GM23338 (cell line): ENCODE measurements at regions not wholly inside any gene's neighbourhood (a gene's known extent, or its start where the extent isn't known, plus 50 kb on each side); places are given as distances from the start of the nearest gene placed in this dataset.

Source experiments
- ATAC-seq: fragments of 200-7000 bp; cut with Tn5 transposase; 3 replicates; pipeline ENCODE4 v1.9.1; 2020
- DNase-seq: peaks from one replicate; pipeline ENCODE4 v3.0.0-alpha.2; 2015; ENCODE audit warnings: low spot score
- H2AFZ ChIP-seq: fragments of 200-600 bp; sonication (generic); 2 replicates; pipeline ENCODE4 v1.8.0; 2016; ENCODE audit warnings: antibody characterized with exemption, mild to moderate bottlenecking, moderate library complexity
- H3F3A ChIP-seq: fragments of 200-600 bp; sonication (generic); replicated peaks from 2 replicates; pipeline ENCODE4 v1.8.0; 2017; ENCODE audit warnings: antibody characterized with exemption, mixed run types, low read depth
- H3K27ac ChIP-seq: fragments of 200-600 bp; sonication (generic); 2 replicates; pipeline ENCODE4 v1.6.1; 2016; ENCODE audit warnings: low read depth
- H3K27me3 ChIP-seq: fragments of 200-600 bp; sonication (generic); 2 replicates; pipeline ENCODE4 v1.8.0; 2016; ENCODE audit warnings: mild to moderate bottlenecking, mixed run types, moderate library complexity; ENCODE audit not compliant: insufficient read depth
- H3K36me3 ChIP-seq: fragments of 200-600 bp; sonication (generic); 2 replicates; pipeline ENCODE4 v1.8.0; 2016; ENCODE audit warnings: mild to moderate bottlenecking; ENCODE audit not compliant: insufficient read depth
- H3K4me1 ChIP-seq: fragments of 200-600 bp; sonication (generic); 2 replicates; pipeline ENCODE4 v1.8.0; 2016; ENCODE audit warnings: mild to moderate bottlenecking, moderate library complexity; ENCODE audit not compliant: insufficient read depth
- H3K4me2 ChIP-seq: fragments of 200-600 bp; sonication (generic); 2 replicates; pipeline ENCODE4 v1.7.1; 2017; ENCODE audit warnings: mixed run types
- H3K4me3 ChIP-seq: fragments of 200-600 bp; sonication (generic); 2 replicates; pipeline ENCODE4 v1.6.1; 2016; ENCODE audit warnings: mixed run types
- H3K79me2 ChIP-seq: fragments of 200-600 bp; sonication (generic); replicated peaks from 2 replicates; pipeline ENCODE4 v1.8.0; 2017; ENCODE audit warnings: mild to moderate bottlenecking; ENCODE audit not compliant: insufficient read depth
- H3K9me2 ChIP-seq: fragments of 200-600 bp; sonication (generic); 2 replicates; pipeline ENCODE4 v1.8.0; 2017; ENCODE audit not compliant: insufficient read depth
- H4K20me1 ChIP-seq: fragments of 200-600 bp; sonication (generic); replicated peaks from 2 replicates; pipeline ENCODE4 v1.8.0; 2017; ENCODE audit warnings: mild to moderate bottlenecking; ENCODE audit not compliant: insufficient read depth
- H3K27ac Mint-ChIP-seq: 2 replicates; pipeline ENCODE4 v1.8.0; 2020; ENCODE audit warnings: inconsistent platforms, mild to moderate bottlenecking, moderate library complexity, mixed read lengths
- H3K27me3 Mint-ChIP-seq: 3 replicates; pipeline ENCODE4 v1.8.0; 2022; ENCODE audit warnings: low read depth, mild to moderate bottlenecking, moderate library complexity, mixed read lengths, inconsistent platforms; ENCODE audit not compliant: insufficient read depth, poor library complexity
- H3K36me3 Mint-ChIP-seq: 3 replicates; pipeline ENCODE4 v1.8.0; 2021; ENCODE audit warnings: low read depth, mild to moderate bottlenecking, inconsistent platforms, moderate library complexity, mixed read lengths
- H3K4me1 Mint-ChIP-seq: 3 replicates; pipeline ENCODE4 v1.8.0; 2020; ENCODE audit warnings: mild to moderate bottlenecking, inconsistent platforms, mixed read lengths
- H3K4me3 Mint-ChIP-seq: 3 replicates; pipeline ENCODE4 v1.8.0; 2021; ENCODE audit warnings: moderate library complexity, mild to moderate bottlenecking, inconsistent platforms, mixed read lengths
- H3K9me3 Mint-ChIP-seq: 3 replicates; pipeline ENCODE4 v1.8.0; 2020; ENCODE audit warnings: moderate library complexity, mild to moderate bottlenecking, inconsistent platforms, mixed read lengths
- CREB1 ChIP-seq: fragments of 250-450 bp; sonication (Bioruptor Pico); IDR thresholded peaks from 2 replicates; pipeline ENCODE4 v1.5.0; 2020; ENCODE audit warnings: low read depth, mild to moderate bottlenecking, moderate library complexity
- EZH2 ChIP-seq: fragments of 200-600 bp; sonication (generic); IDR thresholded peaks from one replicate; pipeline ENCODE4 v1.8.0; 2017; ENCODE audit warnings: antibody characterized with exemption, mild to moderate bottlenecking, low read depth; ENCODE audit not compliant: unreplicated experiment
- EZH2phosphoT487 ChIP-seq: fragments of 200-600 bp; sonication (generic); IDR thresholded peaks from one replicate; pipeline ENCODE4 v1.8.1; 2018; ENCODE audit warnings: antibody characterized with exemption; ENCODE audit not compliant: unreplicated experiment
- JUNB ChIP-seq: IDR thresholded peaks from one replicate; pipeline ENCODE4 v1.6.1; 2016; ENCODE audit warnings: antibody characterized with exemption; ENCODE audit not compliant: unreplicated experiment
- POLR2AphosphoS5 ChIP-seq: IDR thresholded peaks from 2 replicates; pipeline ENCODE4 v1.6.1; 2016; ENCODE audit warnings: antibody characterized with exemption, low read depth
- STAT1 ChIP-seq: IDR thresholded peaks from one replicate; pipeline ENCODE4 v1.6.1; 2016; ENCODE audit warnings: antibody characterized with exemption; ENCODE audit not compliant: unreplicated experiment
- ZNF114 ChIP-seq: fragments of 250-450 bp; sonication (Bioruptor Pico); IDR thresholded peaks from 2 replicates; pipeline ENCODE4 v1.5.0; 2020; ENCODE audit warnings: mild to moderate bottlenecking, moderate library complexity
- ZNF331 ChIP-seq: fragments of 250-450 bp; sonication (Bioruptor Pico); IDR thresholded peaks from 2 replicates; pipeline ENCODE4 v1.5.0; 2020; ENCODE audit warnings: low read depth, mild to moderate bottlenecking, moderate library complexity
- TF ChIP-seq, protein P1 (sequence below): IDR thresholded peaks from 2 replicates; pipeline ENCODE4 v1.6.1; 2016; ENCODE audit warnings: antibody characterized with exemption
- TF ChIP-seq, protein P2 (sequence below): IDR thresholded peaks from one replicate; pipeline ENCODE4 v1.6.1; 2018; ENCODE audit warnings: antibody characterized with exemption; ENCODE audit not compliant: unreplicated experiment
- TF ChIP-seq, protein P3 (sequence below), 2 experiments: fragments of 200-600 bp in 1 of 2; sonication (generic) in 1 of 2; conservative IDR thresholded peaks; 2 replicates each; pipeline versions ENCODE4 v1.5.1 to v1.6.1; 2016 to 2017; ENCODE audit warnings: antibody characterized with exemption in 2 of 2, low read depth in 2 of 2, mild to moderate bottlenecking in 2 of 2, moderate library complexity in 1 of 2

DNA sequence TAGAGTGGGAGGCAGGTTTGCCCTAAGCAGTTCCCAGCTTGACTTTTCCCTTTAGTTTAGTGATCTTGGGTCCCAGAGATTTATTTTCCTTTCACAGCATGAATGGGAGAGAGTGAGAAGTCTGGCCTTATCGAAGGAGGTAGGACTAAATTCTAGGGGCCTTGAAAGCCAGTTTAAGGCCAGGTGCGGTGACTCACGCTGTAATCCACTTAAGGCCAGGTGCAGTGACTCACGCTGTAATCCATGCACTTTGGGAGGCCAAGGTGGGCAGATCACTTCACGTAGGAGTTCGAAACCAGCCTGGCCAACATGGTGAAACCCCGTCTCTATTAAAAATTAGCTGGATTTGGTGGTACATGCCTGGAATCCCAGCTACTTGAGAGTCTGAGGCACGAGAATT is 392.2 kb downstream of the ACTR3B start:
- Mint-ChIP-seq H3K36me3 (no peaks in the 10 kb centered on the region), H3K4me1 (peaks cover 7% of the 10 kb centered on the region; the same call in 2 of the 3 replicates), H3K4me3 (no peak overlapping the region), H3K27ac (no peak overlapping the region), H3K9me3 (peaks cover 7% of the 10 kb centered on the region), H3K27me3 (peaks cover 6% of the 10 kb centered on the region)
- Histone ChIP-seq H2AFZ (no peak overlapping the region), H3K27me3 (no peaks in the 10 kb centered on the region), H4K20me1 (no peaks in the 10 kb centered on the region), H3K9me2 (peaks cover 10% of the 10 kb centered on the region; the same call in 1 of the 2 replicates), H3K4me1 (no peaks in the 10 kb centered on the region), H3F3A (no peaks in the 10 kb centered on the region), H3K4me2 (no peak overlapping the region), H3K4me3 (no peak overlapping the region), H3K36me3 (no peaks in the 10 kb centered on the region; the same call in 1 of the 2 replicates), H3K79me2 (no peaks in the 10 kb centered on the region), H3K27ac (no peak overlapping the region)
- ATAC-seq (no peak), DNase-seq (no peak)
- TF ChIP-seq, protein P1, sequence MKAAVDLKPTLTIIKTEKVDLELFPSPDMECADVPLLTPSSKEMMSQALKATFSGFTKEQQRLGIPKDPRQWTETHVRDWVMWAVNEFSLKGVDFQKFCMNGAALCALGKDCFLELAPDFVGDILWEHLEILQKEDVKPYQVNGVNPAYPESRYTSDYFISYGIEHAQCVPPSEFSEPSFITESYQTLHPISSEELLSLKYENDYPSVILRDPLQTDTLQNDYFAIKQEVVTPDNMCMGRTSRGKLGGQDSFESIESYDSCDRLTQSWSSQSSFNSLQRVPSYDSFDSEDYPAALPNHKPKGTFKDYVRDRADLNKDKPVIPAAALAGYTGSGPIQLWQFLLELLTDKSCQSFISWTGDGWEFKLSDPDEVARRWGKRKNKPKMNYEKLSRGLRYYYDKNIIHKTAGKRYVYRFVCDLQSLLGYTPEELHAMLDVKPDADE = no peak

DNA sequence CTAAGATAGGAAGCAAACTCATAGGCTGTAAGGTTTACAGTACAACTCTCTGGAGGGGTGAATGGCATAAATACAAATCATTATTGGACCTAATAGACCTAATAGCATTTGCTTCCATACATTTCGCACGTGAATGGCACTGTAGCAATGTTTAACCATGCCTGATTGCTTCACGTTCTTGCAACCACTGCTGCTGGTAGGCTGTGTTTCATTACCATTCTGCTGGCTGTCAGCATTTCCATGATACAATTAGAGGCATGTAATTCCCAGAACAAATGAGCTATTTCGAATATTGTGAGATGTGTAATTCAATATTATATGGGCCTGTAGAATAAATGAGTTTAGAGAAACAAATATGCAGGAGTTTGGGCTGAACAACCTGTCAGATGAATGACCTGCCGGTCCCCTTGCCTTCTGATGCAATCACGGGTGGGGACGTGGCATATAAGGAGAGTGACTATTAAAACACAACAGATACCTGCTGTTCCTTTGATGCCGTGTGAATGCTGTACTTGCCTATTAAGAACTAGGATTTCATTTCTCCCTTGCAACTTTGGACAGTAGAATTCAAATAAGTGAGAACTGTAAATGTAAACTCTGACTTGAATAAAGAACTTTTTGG is 393.4 kb downstream of the ACTR3B start:
- Mint-ChIP-seq H3K4me3 (no peak overlapping the region), H3K4me1 (peaks cover 13% of the 10 kb centered on the region), H3K36me3 (no peaks in the 10 kb centered on the region), H3K27ac (no peak overlapping the region), H3K27me3 (peaks cover 2% of the 10 kb centered on the region), H3K9me3 (peaks cover 2% of the 10 kb centered on the region)
- Histone ChIP-seq H3K79me2 (no peaks in the 10 kb centered on the region), H3K27me3 (no peaks in the 10 kb centered on the region), H3F3A (no peaks in the 10 kb centered on the region), H3K4me2 (no peak overlapping the region), H3K27ac (no peak overlapping the region), H4K20me1 (no peaks in the 10 kb centered on the region), H2AFZ (no peak overlapping the region), H3K9me2 (peaks cover 10% of the 10 kb centered on the region; the same call in 1 of the 2 replicates), H3K4me3 (no peak overlapping the region), H3K36me3 (no peaks in the 10 kb centered on the region; the same call in 1 of the 2 replicates), H3K4me1 (peaks cover 9% of the 10 kb centered on the region)
- ATAC-seq = no peak
- TF ChIP-seq CREB1 (CRISPR knock-in tag) = no peak
- no peak for TF ChIP-seq ZNF331
- no peak for DNase-seq

DNA sequence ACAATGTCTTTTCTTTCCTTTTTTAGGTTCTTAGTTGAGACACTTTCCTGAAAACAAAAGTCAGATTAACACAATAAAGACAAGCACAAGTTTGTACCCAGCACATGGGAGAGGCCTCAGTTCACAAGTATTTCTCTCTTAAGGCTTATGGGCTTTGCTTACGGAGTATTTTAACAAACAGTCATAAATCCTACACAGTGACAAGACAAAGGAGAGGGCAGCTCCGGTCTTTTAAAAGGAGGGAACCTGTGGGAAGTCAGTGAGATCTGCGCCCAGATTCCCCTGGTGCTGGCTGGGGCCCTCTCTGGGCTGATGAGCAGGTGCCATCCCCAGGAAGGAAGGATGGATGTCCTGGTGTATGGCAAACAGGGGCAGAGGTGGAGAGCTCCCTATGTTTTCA is 398.6 kb downstream of the ACTR3B start:
- ATAC-seq (peak; percentile 64), DNase-seq (no peak)
- H3K27me3 Mint-ChIP-seq = peaks cover 2% of the 10 kb centered on the region
- TF ChIP-seq CREB1 (CRISPR knock-in tag) (no peak), POLR2AphosphoS5 (no peak), EZH2 (no peak), JUNB (no peak), STAT1 (no peak), EZH2phosphoT487 (no peak), ZNF114 (CRISPR knock-in tag) (no peak), ZNF331 (no peak)
- TF ChIP-seq, protein P2, sequence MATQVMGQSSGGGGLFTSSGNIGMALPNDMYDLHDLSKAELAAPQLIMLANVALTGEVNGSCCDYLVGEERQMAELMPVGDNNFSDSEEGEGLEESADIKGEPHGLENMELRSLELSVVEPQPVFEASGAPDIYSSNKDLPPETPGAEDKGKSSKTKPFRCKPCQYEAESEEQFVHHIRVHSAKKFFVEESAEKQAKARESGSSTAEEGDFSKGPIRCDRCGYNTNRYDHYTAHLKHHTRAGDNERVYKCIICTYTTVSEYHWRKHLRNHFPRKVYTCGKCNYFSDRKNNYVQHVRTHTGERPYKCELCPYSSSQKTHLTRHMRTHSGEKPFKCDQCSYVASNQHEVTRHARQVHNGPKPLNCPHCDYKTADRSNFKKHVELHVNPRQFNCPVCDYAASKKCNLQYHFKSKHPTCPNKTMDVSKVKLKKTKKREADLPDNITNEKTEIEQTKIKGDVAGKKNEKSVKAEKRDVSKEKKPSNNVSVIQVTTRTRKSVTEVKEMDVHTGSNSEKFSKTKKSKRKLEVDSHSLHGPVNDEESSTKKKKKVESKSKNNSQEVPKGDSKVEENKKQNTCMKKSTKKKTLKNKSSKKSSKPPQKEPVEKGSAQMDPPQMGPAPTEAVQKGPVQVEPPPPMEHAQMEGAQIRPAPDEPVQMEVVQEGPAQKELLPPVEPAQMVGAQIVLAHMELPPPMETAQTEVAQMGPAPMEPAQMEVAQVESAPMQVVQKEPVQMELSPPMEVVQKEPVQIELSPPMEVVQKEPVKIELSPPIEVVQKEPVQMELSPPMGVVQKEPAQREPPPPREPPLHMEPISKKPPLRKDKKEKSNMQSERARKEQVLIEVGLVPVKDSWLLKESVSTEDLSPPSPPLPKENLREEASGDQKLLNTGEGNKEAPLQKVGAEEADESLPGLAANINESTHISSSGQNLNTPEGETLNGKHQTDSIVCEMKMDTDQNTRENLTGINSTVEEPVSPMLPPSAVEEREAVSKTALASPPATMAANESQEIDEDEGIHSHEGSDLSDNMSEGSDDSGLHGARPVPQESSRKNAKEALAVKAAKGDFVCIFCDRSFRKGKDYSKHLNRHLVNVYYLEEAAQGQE = no peak
- TF ChIP-seq, protein P3, sequence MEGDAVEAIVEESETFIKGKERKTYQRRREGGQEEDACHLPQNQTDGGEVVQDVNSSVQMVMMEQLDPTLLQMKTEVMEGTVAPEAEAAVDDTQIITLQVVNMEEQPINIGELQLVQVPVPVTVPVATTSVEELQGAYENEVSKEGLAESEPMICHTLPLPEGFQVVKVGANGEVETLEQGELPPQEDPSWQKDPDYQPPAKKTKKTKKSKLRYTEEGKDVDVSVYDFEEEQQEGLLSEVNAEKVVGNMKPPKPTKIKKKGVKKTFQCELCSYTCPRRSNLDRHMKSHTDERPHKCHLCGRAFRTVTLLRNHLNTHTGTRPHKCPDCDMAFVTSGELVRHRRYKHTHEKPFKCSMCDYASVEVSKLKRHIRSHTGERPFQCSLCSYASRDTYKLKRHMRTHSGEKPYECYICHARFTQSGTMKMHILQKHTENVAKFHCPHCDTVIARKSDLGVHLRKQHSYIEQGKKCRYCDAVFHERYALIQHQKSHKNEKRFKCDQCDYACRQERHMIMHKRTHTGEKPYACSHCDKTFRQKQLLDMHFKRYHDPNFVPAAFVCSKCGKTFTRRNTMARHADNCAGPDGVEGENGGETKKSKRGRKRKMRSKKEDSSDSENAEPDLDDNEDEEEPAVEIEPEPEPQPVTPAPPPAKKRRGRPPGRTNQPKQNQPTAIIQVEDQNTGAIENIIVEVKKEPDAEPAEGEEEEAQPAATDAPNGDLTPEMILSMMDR (conservative IDR thresholded peaks at IDR 0.05; ENCODE audit: low read depth in 2 of 2) = no peak

More for the DNA sequence above, 398.6 kb downstream of the ACTR3B start:
- no peaks in the 10 kb centered on the region for H3K36me3 ChIP-seq
- H3K4me1 ChIP-seq = peaks cover 14% of the 10 kb centered on the region
- H3K4me2 ChIP-seq = peak overlapping the region; percentile 49
- peaks cover 10% of the 10 kb centered on the region; the same call in 1 of the 2 replicates for H3K9me2 ChIP-seq
- no peaks in the 10 kb centered on the region for H3K36me3 Mint-ChIP-seq
- H3K9me3 Mint-ChIP-seq = no peaks in the 10 kb centered on the region
- no peaks in the 10 kb centered on the region for H3F3A ChIP-seq
- no peak overlapping the region for H3K27ac Mint-ChIP-seq
- no peak overlapping the region for H3K4me3 Mint-ChIP-seq
- H3K79me2 ChIP-seq = no peaks in the 10 kb centered on the region
- no peak overlapping the region for H3K27ac ChIP-seq
- H3K4me3 ChIP-seq = no peak overlapping the region
- H3K27me3 ChIP-seq = no peaks in the 10 kb centered on the region
- H2AFZ ChIP-seq = peak overlapping the region; percentile 65
- no peaks in the 10 kb centered on the region for H4K20me1 ChIP-seq
- peaks cover 14% of the 10 kb centered on the region for H3K4me1 Mint-ChIP-seq
